ENCODE measurements at regions not wholly inside any gene's neighbourhood (a gene's known extent, or its start where the extent isn't known, plus 50 kb on each side); places are given as distances from the start of the nearest gene placed in this dataset.

GRCh38 chr3:65149877-65150276 is 462.1 kb upstream of the ADAMTS9 start:
- no peak for ATAC-seq
- 92% methylated on average over 1 of the region's 1 CpG for WGBS (ENCODE audit: insufficient coverage, insufficient replicate concordance, low lambda C conversion rate, missing lambda C conversion rate)
- no peaks in the 10 kb centered on the region for H3K27me3 ChIP-seq (replicated peaks in 1 of 2; ENCODE audit: control insufficient read depth in 2 of 2, insufficient read depth in 2 of 2, low read length in 1 of 2)
- RAD21 ChIA-PET (ENCODE audit: unreplicated experiment) = no interaction called here
- no peak overlapping the region for H3K4me3 ChIP-seq
- H3K27ac ChIP-seq (ENCODE audit: control insufficient read depth, insufficient read depth) = no peak overlapping the region
- H3K4me1 ChIP-seq (ENCODE audit: control insufficient read depth, insufficient read depth, low read length) = no peaks in the 10 kb centered on the region
- H3K9me3 ChIP-seq (replicated peaks; ENCODE audit: control insufficient read depth, insufficient read depth, low read length) = no peaks in the 10 kb centered on the region
- no peaks in the 10 kb centered on the region for H3K79me2 ChIP-seq (ENCODE audit: control insufficient read depth, insufficient read depth, low read length)
- no peak for DNase-seq (ENCODE audit: low read depth, low spot score)
- H2AFZ ChIP-seq (ENCODE audit: control insufficient read depth, low read depth, low read length) = no peak overlapping the region
- no peak overlapping the region for H3K9ac ChIP-seq (ENCODE audit: control insufficient read depth, insufficient read depth, low read length)
- no peak overlapping the region for H3K4me2 ChIP-seq (ENCODE audit: control insufficient read depth, insufficient read depth)
- SMC1A ChIA-PET (ENCODE audit: uncharacterized antibody, unreplicated experiment) = no interaction called here
- TF ChIP-seq SUZ12 (IDR thresholded peaks at IDR 0.05; ENCODE audit: unreplicated experiment) (no peak), SKIL (IDR thresholded peaks at IDR 0.05; ENCODE audit: low read depth, poor library complexity, severe bottlenecking) (no peak), EED (IDR thresholded peaks at IDR 0.05; ENCODE audit: low read depth) (no peak), DPF2 (IDR thresholded peaks at IDR 0.05) (no peak), EGR1 (IDR thresholded peaks at IDR 0.05; ENCODE audit: borderline replicate concordance in 1 of 2, low read depth in 2 of 2, low read length in 2 of 2) (no peak), ZNF622 (IDR thresholded peaks at IDR 0.05) (no peak), NFXL1 (IDR thresholded peaks at IDR 0.05; ENCODE audit: borderline replicate concordance) (no peak)
- TF ChIP-seq, protein P1, sequence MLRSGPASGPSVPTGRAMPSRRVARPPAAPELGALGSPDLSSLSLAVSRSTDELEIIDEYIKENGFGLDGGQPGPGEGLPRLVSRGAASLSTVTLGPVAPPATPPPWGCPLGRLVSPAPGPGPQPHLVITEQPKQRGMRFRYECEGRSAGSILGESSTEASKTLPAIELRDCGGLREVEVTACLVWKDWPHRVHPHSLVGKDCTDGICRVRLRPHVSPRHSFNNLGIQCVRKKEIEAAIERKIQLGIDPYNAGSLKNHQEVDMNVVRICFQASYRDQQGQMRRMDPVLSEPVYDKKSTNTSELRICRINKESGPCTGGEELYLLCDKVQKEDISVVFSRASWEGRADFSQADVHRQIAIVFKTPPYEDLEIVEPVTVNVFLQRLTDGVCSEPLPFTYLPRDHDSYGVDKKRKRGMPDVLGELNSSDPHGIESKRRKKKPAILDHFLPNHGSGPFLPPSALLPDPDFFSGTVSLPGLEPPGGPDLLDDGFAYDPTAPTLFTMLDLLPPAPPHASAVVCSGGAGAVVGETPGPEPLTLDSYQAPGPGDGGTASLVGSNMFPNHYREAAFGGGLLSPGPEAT (IDR thresholded peaks at IDR 0.05; ENCODE audit: low read depth) = no peak
- no peaks in the 10 kb centered on the region for H4K20me1 ChIP-seq (ENCODE audit: control insufficient read depth, insufficient read depth)
- intact Hi-C loops (cut with micrococcal nuclease; ENCODE audit: unreplicated experiment) = no loop called here
- FAIRE-seq = no peak
- in situ Hi-C loops (cut with MboI) = no loop called here
- BruUV-seq (replicated peaks) = no TSS peak
- CTCF ChIA-PET = no interaction called here
- no peaks in the 10 kb centered on the region for H3K36me3 ChIP-seq (ENCODE audit: control insufficient read depth in 2 of 2, insufficient read depth in 2 of 2, low read length in 1 of 2)
- POLR2A ChIA-PET = no interaction called here

Data from GM12878 (cell line).